GM21381 (cell line): ENCODE measurements at regions not wholly inside any gene's neighbourhood (a gene's known extent, or its start where the extent isn't known, plus 50 kb on each side); places are given as distances from the start of the nearest gene placed in this dataset.
A peak's percentile ranks its signal among the peaks of the same experiment; 100 is the strongest.
"Not testable (repeated sequence)": the region's sequence is repeated elsewhere in the genome, so short reads cannot be mapped to it uniquely, and the experiment has no call there.

Experiments used
- ATAC-seq: cut with Tn5 transposase; IDR thresholded peaks from one replicate; pipeline ENCODE4 v1.9.1; 2021; ENCODE audit warnings: mild to moderate bottlenecking, moderate library complexity; ENCODE audit not compliant: unreplicated experiment

- ATAC-seq, result no peak
These were observed 359.9 kb downstream of the OSR1 start for GRCh38 chr2:18998491-18998890.

DNA sequence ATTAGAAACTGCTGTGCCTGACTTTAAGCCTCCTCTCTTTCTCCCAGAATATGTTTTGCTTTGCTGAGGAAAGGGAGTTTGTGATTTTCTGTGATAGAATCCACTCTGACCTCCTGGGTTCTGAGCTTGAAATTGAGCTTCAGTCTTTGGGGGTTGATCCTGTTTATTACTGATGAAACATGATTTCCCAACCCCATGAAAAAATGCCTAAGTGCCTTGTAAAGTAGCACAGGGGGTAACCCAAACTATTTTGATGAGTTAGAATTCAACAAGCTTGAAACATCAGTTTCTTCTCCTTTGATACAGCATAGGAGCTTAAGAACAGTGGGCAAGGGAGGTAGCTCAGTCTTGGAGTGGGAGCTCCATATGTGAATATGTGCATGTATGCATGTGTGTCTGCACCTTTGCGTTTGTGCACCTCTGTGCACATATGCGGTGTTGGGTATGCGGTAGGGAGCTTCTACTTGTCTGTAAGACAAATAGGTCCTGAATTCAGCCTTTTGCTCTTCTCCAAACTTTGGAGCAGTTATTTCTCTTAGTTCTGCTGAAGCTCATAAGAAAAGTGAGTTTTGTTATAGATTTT is 364.6 kb downstream of the OSR1 start:
- no peak for ATAC-seq

DNA sequence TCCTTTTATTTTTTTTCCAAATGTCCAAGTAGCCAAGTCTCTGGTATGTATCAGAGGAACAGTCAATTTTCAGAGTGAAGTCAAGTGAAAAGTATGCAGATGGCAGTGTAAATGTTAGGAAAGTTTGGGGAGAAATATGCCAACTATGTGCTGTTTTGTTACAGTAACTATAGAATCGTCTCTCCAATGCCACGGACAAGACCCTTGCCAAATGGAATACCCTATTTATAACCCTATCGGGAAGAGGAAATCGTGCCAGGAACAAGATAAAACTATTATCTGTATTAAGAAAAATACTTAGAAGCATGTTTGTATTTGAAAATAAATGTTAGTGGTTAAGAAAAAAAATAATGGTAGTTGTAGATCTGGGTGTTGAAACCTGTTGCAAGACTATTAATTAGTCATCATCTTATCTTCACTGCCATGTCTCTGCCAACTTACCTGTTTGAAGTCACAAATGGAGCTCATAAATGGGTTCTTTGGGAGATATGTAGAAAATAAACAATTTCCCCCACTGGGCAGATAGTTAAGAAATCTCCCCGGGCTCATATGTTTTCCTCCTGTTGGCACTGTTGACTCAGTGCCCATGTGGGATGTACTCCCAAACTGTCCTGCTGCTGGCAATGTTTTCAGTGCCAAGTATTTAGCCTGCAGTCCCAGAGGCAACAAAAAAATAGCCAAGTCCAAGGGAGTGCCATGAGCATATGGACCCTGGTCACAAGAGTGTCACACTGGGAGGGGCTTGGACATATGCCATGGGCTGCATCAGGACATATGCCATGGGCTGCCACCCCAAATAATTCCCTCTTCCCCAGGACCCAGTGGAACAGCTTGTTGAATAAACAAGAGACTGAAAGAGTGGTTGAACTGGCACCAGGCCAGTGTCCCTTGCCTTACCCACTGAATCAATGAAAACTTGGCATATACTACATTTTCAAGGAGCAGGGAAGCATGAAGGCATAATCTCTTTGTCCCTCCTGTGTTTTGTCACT is 366.9 kb downstream of the OSR1 start:
- ATAC-seq, result no peak

GRCh38 chr2:18988631-18989232 is 369.7 kb downstream of the OSR1 start:
- no peak for ATAC-seq

DNA sequence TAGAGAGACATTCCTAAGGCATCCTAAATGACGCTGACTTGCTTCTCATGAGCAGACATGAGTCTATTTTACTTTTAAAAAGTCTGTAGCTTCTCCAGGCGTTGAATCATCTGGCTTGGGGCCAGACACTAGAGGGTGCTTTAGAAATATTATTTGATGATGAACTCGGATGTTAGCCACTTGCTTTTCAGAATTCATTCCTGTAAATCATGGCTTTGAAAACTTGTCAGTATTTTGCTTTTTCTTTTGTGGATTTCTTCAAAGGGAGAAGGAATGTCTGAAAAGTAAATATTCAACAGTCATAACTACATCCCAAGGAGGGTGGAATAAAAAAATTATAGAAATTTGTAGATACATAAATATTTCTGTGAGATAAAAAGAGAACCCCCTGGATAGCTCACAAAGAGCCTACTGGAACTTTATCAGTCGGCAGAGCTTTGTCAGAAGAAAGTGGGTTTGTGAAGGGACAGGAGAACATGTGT is 370.8 kb downstream of the OSR1 start:
- ATAC-seq, result no peak

DNA sequence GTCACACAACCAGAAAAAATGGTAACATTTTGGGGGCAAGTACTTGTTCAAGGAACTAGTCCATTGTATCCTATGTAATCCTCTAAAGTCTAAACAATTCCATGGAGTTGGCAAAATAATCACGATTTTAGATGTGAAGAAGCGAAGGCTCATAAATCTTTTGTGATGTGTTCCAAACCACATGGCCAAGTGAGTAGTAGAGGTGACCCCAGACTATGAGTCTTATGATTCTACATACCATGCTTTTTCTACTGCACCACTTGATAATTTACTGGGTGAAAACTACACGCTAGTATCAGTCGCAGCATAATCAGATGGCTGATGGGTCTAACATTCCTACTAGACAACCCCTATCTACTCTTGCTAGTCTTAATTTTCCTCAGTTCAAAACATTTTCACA is 371.4 kb downstream of the OSR1 start:
- no peak for ATAC-seq

- ATAC-seq, result no peak
These were observed 372.4 kb downstream of the OSR1 start for GRCh38 chr2:18986046-18986445.

DNA sequence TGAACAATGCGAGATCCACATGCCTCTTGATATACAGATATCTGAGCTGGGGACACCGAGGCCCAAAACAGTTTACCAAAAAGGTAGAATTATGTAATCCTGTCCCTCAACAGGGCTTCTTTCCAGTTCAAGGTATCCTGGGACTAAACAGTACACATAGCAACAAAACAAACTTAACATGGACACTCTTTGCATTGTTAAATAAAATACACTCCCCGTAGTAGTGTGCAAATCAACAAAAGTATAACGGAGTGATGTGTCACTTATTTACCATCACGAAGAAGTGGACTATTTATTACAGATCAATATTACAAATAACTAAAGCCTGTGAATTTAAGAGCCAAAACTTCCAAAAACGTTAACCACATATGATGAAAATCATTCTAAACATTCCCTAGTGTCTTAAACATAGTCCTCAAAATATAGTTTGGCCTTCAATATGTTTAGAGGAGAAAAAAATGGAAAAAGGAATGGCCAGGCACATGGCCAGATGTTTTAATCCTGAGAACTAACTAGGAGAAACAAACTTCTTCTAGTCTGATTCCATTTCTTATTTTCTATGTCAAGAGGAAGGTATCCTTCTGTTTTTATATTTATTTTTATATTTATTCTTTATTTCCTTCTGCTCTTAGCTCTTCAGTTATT is 377.5 kb downstream of the OSR1 start:
- ATAC-seq, result no peak

DNA sequence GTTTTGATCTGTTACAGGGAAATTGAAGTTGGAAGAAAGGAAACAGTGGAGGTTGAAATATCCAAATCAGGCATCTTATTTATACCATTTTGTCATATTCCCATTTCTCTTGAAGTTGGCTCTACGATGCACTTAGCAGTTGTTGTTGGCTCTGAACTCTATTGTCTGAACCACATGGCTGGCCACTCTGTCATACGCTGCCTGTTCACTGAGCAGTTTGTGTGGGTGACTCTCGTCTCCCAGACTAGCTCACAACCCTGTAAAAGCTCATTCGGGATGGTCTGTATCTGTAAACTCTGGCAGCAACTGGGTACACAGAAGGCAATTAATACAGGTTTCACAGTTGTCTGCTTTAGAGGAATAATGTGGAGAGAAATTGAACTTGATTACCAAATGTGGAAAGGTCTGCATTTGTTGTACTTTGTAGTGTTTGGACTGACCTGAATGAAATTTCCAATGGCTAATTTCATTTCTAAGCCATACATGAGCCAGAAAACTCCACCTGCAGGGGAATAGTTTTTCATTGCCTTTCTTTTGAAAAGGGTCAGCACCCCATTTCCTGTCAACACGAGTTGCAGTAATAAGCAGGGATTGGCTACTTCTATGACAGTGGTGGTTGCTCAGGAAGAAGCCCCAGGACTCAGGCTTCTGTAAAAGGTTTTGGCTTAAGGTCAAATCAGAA is 378.2 kb downstream of the OSR1 start:
- no peak for ATAC-seq

GRCh38 chr2:18977409-18977808 is 381.0 kb downstream of the OSR1 start:
- ATAC-seq, result no peak

GRCh38 chr2:18976168-18976961 is 382.1 kb downstream of the OSR1 start:
- peak; percentile 81 for ATAC-seq

DNA sequence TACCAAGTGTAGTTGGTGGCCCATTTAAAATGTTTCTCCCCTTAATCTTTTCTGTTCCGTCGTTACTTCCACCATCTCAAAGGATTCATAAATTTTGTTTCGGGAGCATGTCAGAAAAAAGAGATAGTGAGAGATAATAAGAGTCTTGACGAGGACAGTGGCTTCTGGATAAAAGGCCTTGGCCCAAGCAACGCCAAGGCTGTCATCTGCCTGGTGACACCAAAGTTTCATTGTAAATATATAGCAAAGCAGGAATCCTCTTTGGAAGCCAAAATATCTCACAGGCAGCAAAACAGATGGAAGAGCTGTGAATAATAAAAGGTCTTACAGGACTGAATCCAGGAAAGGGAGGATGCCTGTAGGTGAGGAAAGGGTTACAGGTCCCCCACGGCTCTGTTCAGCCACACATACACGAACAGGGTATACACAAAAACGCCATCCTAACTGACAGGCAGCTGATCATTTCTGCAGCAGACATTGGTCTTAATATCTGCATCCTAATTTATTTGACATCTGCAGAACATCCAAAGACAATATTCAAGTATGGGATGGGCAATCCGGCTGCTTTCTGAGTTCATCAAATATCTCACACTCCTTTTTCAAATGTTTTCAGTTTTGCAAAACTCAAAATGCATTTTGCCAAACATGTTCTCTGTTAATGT is 382.8 kb downstream of the OSR1 start:
- ATAC-seq, result no peak

GRCh38 chr2:18971628-18972027 is 382.3 kb upstream of the NT5C1B start:
- no peak for ATAC-seq

DNA sequence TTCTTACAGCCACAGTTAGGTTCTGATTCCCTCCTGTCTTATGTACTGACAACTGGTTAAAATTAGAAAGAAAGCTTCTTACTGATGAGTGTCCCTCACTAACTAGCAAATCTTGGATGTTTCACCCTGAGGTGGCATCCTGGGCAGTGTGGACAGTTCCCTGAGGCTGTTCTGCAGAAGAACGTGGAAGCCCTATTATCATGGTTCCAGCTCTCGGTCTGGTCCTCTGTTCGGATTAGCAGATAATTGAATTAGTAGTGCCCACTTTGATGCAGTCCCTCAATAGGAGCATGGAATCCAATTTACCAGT is 381.7 kb upstream of the NT5C1B start:
- ATAC-seq, result no peak

DNA sequence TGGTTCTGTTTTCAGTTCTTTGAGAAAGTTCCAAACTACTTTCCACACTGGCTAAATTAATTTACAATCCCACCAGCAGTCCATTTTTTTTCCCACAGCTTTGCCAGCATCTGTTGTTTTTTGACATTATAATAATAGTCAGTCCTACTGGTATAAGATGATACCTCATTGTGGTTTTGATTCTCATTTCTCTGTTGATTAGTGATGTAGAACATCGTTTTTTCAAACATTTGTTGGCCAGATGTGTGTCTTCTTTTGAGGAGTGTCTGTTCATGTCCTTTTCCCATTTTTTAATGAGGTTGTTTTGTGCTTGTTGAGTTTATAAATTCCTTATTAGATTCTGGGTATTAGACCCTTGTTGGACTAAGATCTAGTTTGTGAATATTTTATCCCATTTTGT is 376.8 kb upstream of the NT5C1B start:
- ATAC-seq, result no peak

DNA sequence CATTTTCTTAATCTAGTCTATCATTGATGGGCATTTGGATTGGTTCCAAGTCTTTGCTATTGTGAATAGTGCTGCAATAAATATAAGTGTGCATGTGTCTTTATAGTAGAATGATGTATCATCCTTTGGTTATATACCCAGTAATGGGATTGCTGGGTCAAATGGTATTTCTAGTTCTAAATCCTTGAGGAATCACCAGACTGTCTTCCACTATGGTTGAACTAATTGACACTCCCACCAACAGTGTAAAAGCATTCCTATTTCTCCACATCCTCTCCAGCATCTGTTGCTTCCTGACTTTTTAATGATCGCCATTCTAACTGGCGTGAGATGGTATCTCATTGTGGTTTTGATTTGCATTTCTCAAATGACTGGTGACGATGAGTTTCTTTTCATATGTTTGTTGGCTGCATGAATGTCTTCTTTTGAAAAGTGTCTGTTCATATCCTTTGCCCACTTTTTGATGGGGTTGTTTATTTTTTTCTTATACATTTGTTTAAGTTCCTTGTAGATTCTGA is 374.4 kb upstream of the NT5C1B start:
- not testable (repeated sequence) for ATAC-seq

DNA sequence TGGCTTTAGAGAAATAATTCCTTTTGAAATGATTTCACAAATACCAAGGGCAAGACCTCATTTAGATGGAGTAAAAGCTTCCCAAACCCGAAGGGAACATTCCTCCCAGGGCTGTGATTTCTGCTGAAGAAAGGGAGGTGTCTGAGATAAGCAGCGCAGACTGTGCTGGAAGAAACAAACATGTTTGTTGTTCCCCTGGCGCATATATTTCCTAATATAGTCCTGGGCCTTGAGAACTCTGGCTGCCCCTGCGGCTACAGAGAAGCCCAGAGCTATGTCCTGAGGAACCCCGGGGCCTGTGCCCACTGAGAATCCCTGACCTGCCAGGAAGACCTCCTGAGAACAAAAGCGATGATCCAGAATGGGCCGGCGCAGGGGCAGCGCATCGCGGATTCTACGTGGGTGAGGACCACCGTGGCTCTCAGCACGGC is 372.6 kb upstream of the NT5C1B start:
- no peak for ATAC-seq

- no peak for ATAC-seq
These were observed 370.8 kb upstream of the NT5C1B start for GRCh38 chr2:18959952-18960717.

GRCh38 chr2:18959200-18959599 is 369.8 kb upstream of the NT5C1B start:
- no peak for ATAC-seq
